Muscle of back (tissue), 3 donors: ENCODE measurements at regions not wholly inside any gene's neighbourhood (a gene's known extent, or its start where the extent isn't known, plus 50 kb on each side); places are given as distances from the start of the nearest gene placed in this dataset.

Experiments
- DNase-seq, 3 donors: peaks; one replicate each; pipeline versions ENCODE4 v3.0.0 to v3.0.0-alpha.2; 2013

GRCh38 chr9:75410405-75410804 is 322.1 kb downstream of the OSTF1 start:
- DNase-seq: no peak

- no peak for DNase-seq
Measured at GRCh38 chr9:75414371-75415160, 326.3 kb downstream of the OSTF1 start.

GRCh38 chr9:75417471-75417870 is 329.2 kb downstream of the OSTF1 start:
- no peak for DNase-seq

- no peak for DNase-seq
Measured at GRCh38 chr9:75418518-75418917, 330.2 kb downstream of the OSTF1 start.

- no peak for DNase-seq
Measured at GRCh38 chr9:75422944-75423522, 334.7 kb downstream of the OSTF1 start.

GRCh38 chr9:75429531-75430475 is 341.5 kb downstream of the OSTF1 start:
- DNase-seq: peak in 1 of 3 donors; percentile 43

- DNase-seq: peak in 2 of 3 donors; percentile 48 to 70
Measured at GRCh38 chr9:75431375-75431774, 343.1 kb downstream of the OSTF1 start.

GRCh38 chr9:75432386-75432785 is 344.1 kb downstream of the OSTF1 start:
- DNase-seq: no peak

GRCh38 chr9:75432888-75433287 is 344.6 kb downstream of the OSTF1 start:
- no peak for DNase-seq

- no peak for DNase-seq
Measured at GRCh38 chr9:75438716-75439115, 350.4 kb downstream of the OSTF1 start.

GRCh38 chr9:75440914-75441313 is 352.6 kb downstream of the OSTF1 start:
- DNase-seq: no peak

GRCh38 chr9:75445144-75445543 is 356.8 kb downstream of the OSTF1 start:
- no peak for DNase-seq

- no peak for DNase-seq
Measured at GRCh38 chr9:75447281-75447680, 359.0 kb downstream of the OSTF1 start.

- DNase-seq: peak in 1 of 3 donors; percentile 49
Measured at GRCh38 chr9:75448281-75448680, 360.0 kb downstream of the OSTF1 start.

- DNase-seq: no peak
Measured at GRCh38 chr9:75448955-75449354, 360.6 kb downstream of the OSTF1 start.

GRCh38 chr9:75451045-75451444 is 362.7 kb downstream of the OSTF1 start:
- DNase-seq: no peak

GRCh38 chr9:75451505-75451904 is 363.2 kb downstream of the OSTF1 start:
- no peak for DNase-seq

GRCh38 chr9:75452512-75452911 is 364.2 kb downstream of the OSTF1 start:
- DNase-seq: peak in 1 of 3 donors; percentile 25

GRCh38 chr9:75454043-75454442 is 365.7 kb downstream of the OSTF1 start:
- no peak for DNase-seq

GRCh38 chr9:75454891-75455290 is 366.6 kb downstream of the OSTF1 start:
- DNase-seq: no peak

- DNase-seq: peak in 1 of 3 donors; percentile 49
Measured at GRCh38 chr9:75455444-75455921, 367.2 kb downstream of the OSTF1 start.

- DNase-seq: no peak
Measured at GRCh38 chr9:75456698-75457097, 368.4 kb downstream of the OSTF1 start.
